GM23338 (cell line): ENCODE measurements at regions not wholly inside any gene's neighbourhood (a gene's known extent, or its start where the extent isn't known, plus 50 kb on each side); places are given as distances from the start of the nearest gene placed in this dataset.

ENCODE experiments used
- ATAC-seq: fragments of 200-7000 bp; cut with Tn5 transposase; 3 replicates; pipeline ENCODE4 v1.9.1; 2020
- DNase-seq: peaks from one replicate; pipeline ENCODE4 v3.0.0-alpha.2; 2015; ENCODE audit warnings: low spot score
- H2AFZ ChIP-seq: fragments of 200-600 bp; sonication (generic); 2 replicates; pipeline ENCODE4 v1.8.0; 2016; ENCODE audit warnings: antibody characterized with exemption, mild to moderate bottlenecking, moderate library complexity
- H3F3A ChIP-seq: fragments of 200-600 bp; sonication (generic); replicated peaks from 2 replicates; pipeline ENCODE4 v1.8.0; 2017; ENCODE audit warnings: antibody characterized with exemption, mixed run types, low read depth
- H3K27ac ChIP-seq: fragments of 200-600 bp; sonication (generic); 2 replicates; pipeline ENCODE4 v1.6.1; 2016; ENCODE audit warnings: low read depth
- H3K27me3 ChIP-seq: fragments of 200-600 bp; sonication (generic); 2 replicates; pipeline ENCODE4 v1.8.0; 2016; ENCODE audit warnings: mild to moderate bottlenecking, mixed run types, moderate library complexity; ENCODE audit not compliant: insufficient read depth
- H3K36me3 ChIP-seq: fragments of 200-600 bp; sonication (generic); 2 replicates; pipeline ENCODE4 v1.8.0; 2016; ENCODE audit warnings: mild to moderate bottlenecking; ENCODE audit not compliant: insufficient read depth
- H3K4me1 ChIP-seq: fragments of 200-600 bp; sonication (generic); 2 replicates; pipeline ENCODE4 v1.8.0; 2016; ENCODE audit warnings: mild to moderate bottlenecking, moderate library complexity; ENCODE audit not compliant: insufficient read depth
- H3K4me2 ChIP-seq: fragments of 200-600 bp; sonication (generic); 2 replicates; pipeline ENCODE4 v1.7.1; 2017; ENCODE audit warnings: mixed run types
- H3K4me3 ChIP-seq: fragments of 200-600 bp; sonication (generic); 2 replicates; pipeline ENCODE4 v1.6.1; 2016; ENCODE audit warnings: mixed run types
- H3K79me2 ChIP-seq: fragments of 200-600 bp; sonication (generic); replicated peaks from 2 replicates; pipeline ENCODE4 v1.8.0; 2017; ENCODE audit warnings: mild to moderate bottlenecking; ENCODE audit not compliant: insufficient read depth
- H3K9me2 ChIP-seq: fragments of 200-600 bp; sonication (generic); 2 replicates; pipeline ENCODE4 v1.8.0; 2017; ENCODE audit not compliant: insufficient read depth
- H4K20me1 ChIP-seq: fragments of 200-600 bp; sonication (generic); replicated peaks from 2 replicates; pipeline ENCODE4 v1.8.0; 2017; ENCODE audit warnings: mild to moderate bottlenecking; ENCODE audit not compliant: insufficient read depth
- H3K27ac Mint-ChIP-seq: 2 replicates; pipeline ENCODE4 v1.8.0; 2020; ENCODE audit warnings: inconsistent platforms, mild to moderate bottlenecking, moderate library complexity, mixed read lengths
- H3K27me3 Mint-ChIP-seq: 3 replicates; pipeline ENCODE4 v1.8.0; 2022; ENCODE audit warnings: low read depth, mild to moderate bottlenecking, moderate library complexity, mixed read lengths, inconsistent platforms; ENCODE audit not compliant: insufficient read depth, poor library complexity
- H3K36me3 Mint-ChIP-seq: 3 replicates; pipeline ENCODE4 v1.8.0; 2021; ENCODE audit warnings: low read depth, mild to moderate bottlenecking, inconsistent platforms, moderate library complexity, mixed read lengths
- H3K4me1 Mint-ChIP-seq: 3 replicates; pipeline ENCODE4 v1.8.0; 2020; ENCODE audit warnings: mild to moderate bottlenecking, inconsistent platforms, mixed read lengths
- H3K4me3 Mint-ChIP-seq: 3 replicates; pipeline ENCODE4 v1.8.0; 2021; ENCODE audit warnings: moderate library complexity, mild to moderate bottlenecking, inconsistent platforms, mixed read lengths
- H3K9me3 Mint-ChIP-seq: 3 replicates; pipeline ENCODE4 v1.8.0; 2020; ENCODE audit warnings: moderate library complexity, mild to moderate bottlenecking, inconsistent platforms, mixed read lengths
- CREB1 ChIP-seq: fragments of 250-450 bp; sonication (Bioruptor Pico); IDR thresholded peaks from 2 replicates; pipeline ENCODE4 v1.5.0; 2020; ENCODE audit warnings: low read depth, mild to moderate bottlenecking, moderate library complexity
- ETS1 ChIP-seq: IDR thresholded peaks from 2 replicates; pipeline ENCODE4 v1.6.1; 2016; ENCODE audit warnings: antibody characterized with exemption
- EZH2phosphoT487 ChIP-seq: fragments of 200-600 bp; sonication (generic); IDR thresholded peaks from one replicate; pipeline ENCODE4 v1.8.1; 2018; ENCODE audit warnings: antibody characterized with exemption; ENCODE audit not compliant: unreplicated experiment
- JUNB ChIP-seq: IDR thresholded peaks from one replicate; pipeline ENCODE4 v1.6.1; 2016; ENCODE audit warnings: antibody characterized with exemption; ENCODE audit not compliant: unreplicated experiment
- NANOG ChIP-seq: IDR thresholded peaks from 2 replicates; pipeline ENCODE4 v1.6.1; 2016; ENCODE audit warnings: antibody characterized with exemption, borderline replicate concordance
- POLR2AphosphoS5 ChIP-seq: IDR thresholded peaks from 2 replicates; pipeline ENCODE4 v1.6.1; 2016; ENCODE audit warnings: antibody characterized with exemption, low read depth
- STAT1 ChIP-seq: IDR thresholded peaks from one replicate; pipeline ENCODE4 v1.6.1; 2016; ENCODE audit warnings: antibody characterized with exemption; ENCODE audit not compliant: unreplicated experiment
- ZNF331 ChIP-seq: fragments of 250-450 bp; sonication (Bioruptor Pico); IDR thresholded peaks from 2 replicates; pipeline ENCODE4 v1.5.0; 2020; ENCODE audit warnings: low read depth, mild to moderate bottlenecking, moderate library complexity
- ZNF462 ChIP-seq: fragments of 250-450 bp; sonication (Bioruptor Pico); IDR thresholded peaks from 2 replicates; pipeline ENCODE4 v1.5.0; 2020; ENCODE audit warnings: mild to moderate bottlenecking, moderate library complexity

GRCh38 chr3:3308809-3309208 lies 129.3 kb upstream of the CRBN start:
- no peak for DNase-seq
- Histone ChIP-seq H3K79me2 (no peaks in the 10 kb centered on the region), H3K9me2 (no peaks in the 10 kb centered on the region), H3K27me3 (no peaks in the 10 kb centered on the region), H2AFZ (no peak overlapping the region), H3F3A (no peaks in the 10 kb centered on the region), H3K36me3 (no peaks in the 10 kb centered on the region), H3K4me1 (no peaks in the 10 kb centered on the region), H3K27ac (no peak overlapping the region), H4K20me1 (no peaks in the 10 kb centered on the region), H3K4me2 (no peak overlapping the region), H3K4me3 (no peak overlapping the region)
- Mint-ChIP-seq H3K9me3 (peaks cover 97% of the 10 kb centered on the region), H3K27me3 (no peaks in the 10 kb centered on the region), H3K27ac (no peak overlapping the region), H3K36me3 (peaks cover 32% of the 10 kb centered on the region; the same call in 2 of the 3 replicates), H3K4me1 (no peaks in the 10 kb centered on the region), H3K4me3 (no peak overlapping the region)
- no peak for TF ChIP-seq CREB1 (CRISPR knock-in tag)
- no peak for TF ChIP-seq NANOG
- TF ChIP-seq ETS1 = no peak
- TF ChIP-seq EZH2phosphoT487 = no peak
- no peak for ATAC-seq

GRCh38 chr3:3307491-3307890 lies 128.0 kb upstream of the CRBN start:
- H3K36me3 Mint-ChIP-seq = peaks cover 32% of the 10 kb centered on the region; the same call in 2 of the 3 replicates
- no peaks in the 10 kb centered on the region for H3K4me1 Mint-ChIP-seq
- no peak overlapping the region for H2AFZ ChIP-seq
- no peaks in the 10 kb centered on the region for H3K9me2 ChIP-seq
- no peaks in the 10 kb centered on the region; the same call in 1 of the 2 replicates for H3K4me1 ChIP-seq
- peaks cover under 1% of the 10 kb centered on the region for H3K27me3 Mint-ChIP-seq
- H3K27ac ChIP-seq = no peak overlapping the region
- no peak for ATAC-seq
- peaks cover 99% of the 10 kb centered on the region for H3K9me3 Mint-ChIP-seq
- no peaks in the 10 kb centered on the region for H3K27me3 ChIP-seq
- no peak overlapping the region for H3K4me2 ChIP-seq
- no peaks in the 10 kb centered on the region for H3K79me2 ChIP-seq
- H3K4me3 Mint-ChIP-seq = no peak overlapping the region
- no peak overlapping the region for H3K27ac Mint-ChIP-seq
- no peaks in the 10 kb centered on the region for H3F3A ChIP-seq
- H3K36me3 ChIP-seq = no peaks in the 10 kb centered on the region
- no peak for DNase-seq
- H4K20me1 ChIP-seq = no peaks in the 10 kb centered on the region
- no peak overlapping the region for H3K4me3 ChIP-seq
- no peak for TF ChIP-seq EZH2phosphoT487
- no peak for TF ChIP-seq POLR2AphosphoS5
- TF ChIP-seq JUNB = no peak
- TF ChIP-seq STAT1 = no peak
- no peak for TF ChIP-seq ZNF331 (CRISPR knock-in tag)

GRCh38 chr3:3305841-3306240 lies 126.3 kb upstream of the CRBN start:
- no peaks in the 10 kb centered on the region; the same call in 1 of the 2 replicates for H3K4me1 ChIP-seq
- no peak for DNase-seq
- peaks cover 97% of the 10 kb centered on the region for H3K9me3 Mint-ChIP-seq
- TF ChIP-seq JUNB (no peak), NANOG (no peak), ZNF462 (CRISPR knock-in tag) (no peak)

More at GRCh38 chr3:3305841-3306240, 126.3 kb upstream of the CRBN start:
- Mint-ChIP-seq H3K4me3 (no peak overlapping the region), H3K27ac (no peak overlapping the region), H3K36me3 (peaks cover 36% of the 10 kb centered on the region), H3K4me1 (no peaks in the 10 kb centered on the region), H3K27me3 (peaks cover 1% of the 10 kb centered on the region)
- no peak for ATAC-seq
- no peaks in the 10 kb centered on the region for H3F3A ChIP-seq
- no peak overlapping the region for H3K4me3 ChIP-seq
- H3K4me2 ChIP-seq = no peak overlapping the region
- no peaks in the 10 kb centered on the region for H4K20me1 ChIP-seq
- H3K9me2 ChIP-seq = no peaks in the 10 kb centered on the region
- H3K36me3 ChIP-seq = no peaks in the 10 kb centered on the region
- H3K27ac ChIP-seq = no peak overlapping the region
- no peaks in the 10 kb centered on the region for H3K27me3 ChIP-seq
- H3K79me2 ChIP-seq = no peaks in the 10 kb centered on the region
- H2AFZ ChIP-seq = no peak overlapping the region
